ENCODE measurements at regions not wholly inside any gene's neighbourhood (a gene's known extent, or its start where the extent isn't known, plus 50 kb on each side); places are given as distances from the start of the nearest gene placed in this dataset.

GRCh38 chr7:53806119-53806518 lies 736.1 kb upstream of the VSTM2A start:
- Histone ChIP-seq H3K9me3 (ENCODE audit: low read depth, low read length) (peaks cover 3% of the 10 kb centered on the region), H3K4me3 (ENCODE audit: insufficient read depth, low read length) (no peak overlapping the region), H3K27ac (ENCODE audit: low read depth, low read length) (no peak overlapping the region), H3K36me3 (ENCODE audit: insufficient read depth, low read length) (no peaks in the 10 kb centered on the region), H2AFZ (ENCODE audit: low read length) (no peak overlapping the region), H3K4me1 (ENCODE audit: insufficient read depth, low read length) (no peaks in the 10 kb centered on the region), H3K79me2 (ENCODE audit: insufficient read depth, low read length) (no peaks in the 10 kb centered on the region), H3K4me2 (ENCODE audit: insufficient read depth, low read length) (no peak overlapping the region), H3K27me3 (ENCODE audit: insufficient read depth, low read length) (no peaks in the 10 kb centered on the region), H4K20me1 (ENCODE audit: insufficient read depth, low read length) (no peaks in the 10 kb centered on the region)
- TF ChIP-seq, protein P1, sequence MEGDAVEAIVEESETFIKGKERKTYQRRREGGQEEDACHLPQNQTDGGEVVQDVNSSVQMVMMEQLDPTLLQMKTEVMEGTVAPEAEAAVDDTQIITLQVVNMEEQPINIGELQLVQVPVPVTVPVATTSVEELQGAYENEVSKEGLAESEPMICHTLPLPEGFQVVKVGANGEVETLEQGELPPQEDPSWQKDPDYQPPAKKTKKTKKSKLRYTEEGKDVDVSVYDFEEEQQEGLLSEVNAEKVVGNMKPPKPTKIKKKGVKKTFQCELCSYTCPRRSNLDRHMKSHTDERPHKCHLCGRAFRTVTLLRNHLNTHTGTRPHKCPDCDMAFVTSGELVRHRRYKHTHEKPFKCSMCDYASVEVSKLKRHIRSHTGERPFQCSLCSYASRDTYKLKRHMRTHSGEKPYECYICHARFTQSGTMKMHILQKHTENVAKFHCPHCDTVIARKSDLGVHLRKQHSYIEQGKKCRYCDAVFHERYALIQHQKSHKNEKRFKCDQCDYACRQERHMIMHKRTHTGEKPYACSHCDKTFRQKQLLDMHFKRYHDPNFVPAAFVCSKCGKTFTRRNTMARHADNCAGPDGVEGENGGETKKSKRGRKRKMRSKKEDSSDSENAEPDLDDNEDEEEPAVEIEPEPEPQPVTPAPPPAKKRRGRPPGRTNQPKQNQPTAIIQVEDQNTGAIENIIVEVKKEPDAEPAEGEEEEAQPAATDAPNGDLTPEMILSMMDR (IDR thresholded peaks at IDR 0.05; ENCODE audit: extremely low read depth, low read depth, low read length), result no peak
- DNase-seq (ENCODE audit: insufficient read length, low spot score, missing footprints), result peak; percentile 8

DNA sequence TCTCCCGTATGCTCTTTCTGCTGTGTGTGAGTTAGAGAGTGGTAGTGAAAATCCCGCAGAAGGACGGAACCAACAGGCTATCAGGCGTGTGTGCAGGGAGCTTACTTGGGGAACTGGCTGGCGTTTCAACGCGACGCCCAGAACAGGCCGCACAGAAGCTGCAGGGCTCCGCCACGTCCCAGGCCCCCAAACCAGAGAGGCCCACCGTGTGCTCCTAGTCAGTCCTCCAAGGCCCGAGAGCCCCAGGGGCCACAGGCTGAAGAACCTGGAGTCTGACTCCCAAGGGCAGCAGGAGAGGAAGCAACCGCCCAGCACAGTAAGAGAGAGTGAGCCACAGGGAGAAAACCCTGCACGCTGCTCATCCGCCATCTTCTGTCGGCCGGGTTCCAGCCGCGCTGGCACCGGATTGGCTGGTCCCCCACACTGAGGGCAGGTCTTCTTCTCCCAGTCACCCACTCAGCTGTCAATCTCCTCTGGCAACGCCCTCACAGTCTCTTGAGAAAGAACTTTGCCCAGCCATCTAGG lies 730.6 kb upstream of the VSTM2A start:
- H2AFZ ChIP-seq (ENCODE audit: low read length), result no peak overlapping the region
- no peaks in the 10 kb centered on the region for H3K36me3 ChIP-seq (ENCODE audit: insufficient read depth, low read length)
- TF ChIP-seq, protein P1 (IDR thresholded peaks at IDR 0.05; ENCODE audit: extremely low read depth, low read depth, low read length), result no peak
- no peak for DNase-seq (ENCODE audit: insufficient read length, low spot score, missing footprints)
- no peaks in the 10 kb centered on the region for H3K4me1 ChIP-seq (ENCODE audit: insufficient read depth, low read length)
- H4K20me1 ChIP-seq (ENCODE audit: insufficient read depth, low read length), result no peaks in the 10 kb centered on the region
- no peak overlapping the region for H3K4me2 ChIP-seq (ENCODE audit: insufficient read depth, low read length)
- H3K9me3 ChIP-seq (ENCODE audit: low read depth, low read length), result peaks cover 3% of the 10 kb centered on the region
- H3K4me3 ChIP-seq (ENCODE audit: insufficient read depth, low read length), result no peak overlapping the region
- no peaks in the 10 kb centered on the region for H3K27me3 ChIP-seq (ENCODE audit: insufficient read depth, low read length)
- no peak overlapping the region for H3K27ac ChIP-seq (ENCODE audit: low read depth, low read length)
- no peaks in the 10 kb centered on the region for H3K79me2 ChIP-seq (ENCODE audit: insufficient read depth, low read length)

GRCh38 chr7:53812135-53812534 lies 730.0 kb upstream of the VSTM2A start:
- no peaks in the 10 kb centered on the region for H3K79me2 ChIP-seq (ENCODE audit: insufficient read depth, low read length)
- H3K4me2 ChIP-seq (ENCODE audit: insufficient read depth, low read length), result no peak overlapping the region
- TF ChIP-seq, protein P1 (IDR thresholded peaks at IDR 0.05; ENCODE audit: extremely low read depth, low read depth, low read length), result no peak
- H3K27ac ChIP-seq (ENCODE audit: low read depth, low read length), result no peak overlapping the region
- H2AFZ ChIP-seq (ENCODE audit: low read length), result no peak overlapping the region
- no peak for DNase-seq (ENCODE audit: insufficient read length, low spot score, missing footprints)
- H3K4me3 ChIP-seq (ENCODE audit: insufficient read depth, low read length), result no peak overlapping the region
- peaks cover 3% of the 10 kb centered on the region for H3K9me3 ChIP-seq (ENCODE audit: low read depth, low read length)
- no peaks in the 10 kb centered on the region for H3K36me3 ChIP-seq (ENCODE audit: insufficient read depth, low read length)
- no peaks in the 10 kb centered on the region for H3K4me1 ChIP-seq (ENCODE audit: insufficient read depth, low read length)
- H4K20me1 ChIP-seq (ENCODE audit: insufficient read depth, low read length), result no peaks in the 10 kb centered on the region
- H3K27me3 ChIP-seq (ENCODE audit: insufficient read depth, low read length), result no peaks in the 10 kb centered on the region

DNA sequence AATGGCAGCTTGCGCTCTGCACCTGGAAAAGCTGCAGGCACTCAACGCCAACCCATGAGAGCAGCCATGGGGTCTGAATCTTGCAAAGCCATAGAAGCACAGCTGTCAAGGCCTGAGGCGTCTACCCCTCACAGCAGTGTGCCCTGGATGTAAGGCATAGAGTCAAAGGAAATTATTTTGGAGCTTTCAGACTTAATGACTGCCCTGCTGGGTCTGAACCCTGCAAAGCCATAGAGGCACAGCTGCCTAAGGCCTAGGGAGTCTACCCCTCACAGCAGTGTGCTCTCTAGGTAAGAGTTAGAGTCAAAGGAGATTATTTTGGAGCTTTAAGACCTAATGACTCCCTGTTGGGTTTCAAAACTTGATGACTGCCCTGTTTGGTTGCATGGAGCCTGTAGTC lies 706.9 kb upstream of the VSTM2A start:
- DNase-seq (ENCODE audit: insufficient read length, low spot score, missing footprints), result no peak
- Histone ChIP-seq H3K4me2 (ENCODE audit: insufficient read depth, low read length) (no peak overlapping the region), H3K4me3 (ENCODE audit: insufficient read depth, low read length) (no peak overlapping the region), H3K4me1 (ENCODE audit: insufficient read depth, low read length) (no peaks in the 10 kb centered on the region), H3K79me2 (ENCODE audit: insufficient read depth, low read length) (no peaks in the 10 kb centered on the region), H3K27me3 (ENCODE audit: insufficient read depth, low read length) (no peaks in the 10 kb centered on the region), H3K9me3 (ENCODE audit: low read depth, low read length) (peaks cover 2% of the 10 kb centered on the region), H2AFZ (ENCODE audit: low read length) (no peak overlapping the region), H4K20me1 (ENCODE audit: insufficient read depth, low read length) (no peaks in the 10 kb centered on the region), H3K36me3 (ENCODE audit: insufficient read depth, low read length) (no peaks in the 10 kb centered on the region), H3K27ac (ENCODE audit: low read depth, low read length) (no peak overlapping the region)
- TF ChIP-seq, protein P1 (IDR thresholded peaks at IDR 0.05; ENCODE audit: extremely low read depth, low read depth, low read length), result no peak
